Testis (tissue), 2 donors: ENCODE measurements at regions not wholly inside any gene's neighbourhood (a gene's known extent, or its start where the extent isn't known, plus 50 kb on each side); places are given as distances from the start of the nearest gene placed in this dataset.

Source experiments
- POLR2A ChIP-seq: fragments of 450-650 bp; IDR thresholded peaks from one replicate; pipeline ENCODE4 v1.6.1; 2017; ENCODE audit warnings: antibody characterized with exemption, mild to moderate bottlenecking, moderate library complexity
- TF ChIP-seq, protein P1 (sequence below), 3 experiments: fragments of 450-650 bp in 2 of 3; fragments of 200-600 bp in 1 of 3; sonication (generic) in 1 of 3; IDR thresholded peaks; one replicate each; pipeline ENCODE4 v1.5.1; 2016 to 2019; ENCODE audit warnings: antibody characterized with exemption in 3 of 3, mild to moderate bottlenecking in 2 of 3, moderate library complexity in 1 of 3

DNA sequence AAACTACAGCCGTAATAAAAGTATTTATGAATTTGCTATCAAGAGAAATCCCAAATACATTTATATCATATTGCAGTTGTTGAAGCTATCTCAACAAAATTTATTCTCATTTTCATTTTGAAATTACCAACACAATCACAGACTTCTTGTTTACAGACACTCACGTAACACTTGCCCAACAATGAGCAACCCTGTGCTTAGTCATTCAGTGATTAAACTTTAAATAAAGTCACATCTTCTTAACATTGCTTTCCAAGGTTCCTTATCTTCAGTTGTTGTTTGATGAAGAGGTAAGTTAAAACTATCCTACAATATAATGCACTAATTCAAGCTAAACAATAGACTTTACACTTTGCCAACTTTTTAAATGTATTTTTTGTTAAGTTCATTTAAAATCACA is 601.8 kb downstream of the SLC16A7 start:
- TF ChIP-seq POLR2A: no peak
- TF ChIP-seq, protein P1, sequence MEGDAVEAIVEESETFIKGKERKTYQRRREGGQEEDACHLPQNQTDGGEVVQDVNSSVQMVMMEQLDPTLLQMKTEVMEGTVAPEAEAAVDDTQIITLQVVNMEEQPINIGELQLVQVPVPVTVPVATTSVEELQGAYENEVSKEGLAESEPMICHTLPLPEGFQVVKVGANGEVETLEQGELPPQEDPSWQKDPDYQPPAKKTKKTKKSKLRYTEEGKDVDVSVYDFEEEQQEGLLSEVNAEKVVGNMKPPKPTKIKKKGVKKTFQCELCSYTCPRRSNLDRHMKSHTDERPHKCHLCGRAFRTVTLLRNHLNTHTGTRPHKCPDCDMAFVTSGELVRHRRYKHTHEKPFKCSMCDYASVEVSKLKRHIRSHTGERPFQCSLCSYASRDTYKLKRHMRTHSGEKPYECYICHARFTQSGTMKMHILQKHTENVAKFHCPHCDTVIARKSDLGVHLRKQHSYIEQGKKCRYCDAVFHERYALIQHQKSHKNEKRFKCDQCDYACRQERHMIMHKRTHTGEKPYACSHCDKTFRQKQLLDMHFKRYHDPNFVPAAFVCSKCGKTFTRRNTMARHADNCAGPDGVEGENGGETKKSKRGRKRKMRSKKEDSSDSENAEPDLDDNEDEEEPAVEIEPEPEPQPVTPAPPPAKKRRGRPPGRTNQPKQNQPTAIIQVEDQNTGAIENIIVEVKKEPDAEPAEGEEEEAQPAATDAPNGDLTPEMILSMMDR (IDR thresholded peaks at IDR 0.05): no peak
